ENCODE measurements at regions not wholly inside any gene's neighbourhood (a gene's known extent, or its start where the extent isn't known, plus 50 kb on each side); places are given as distances from the start of the nearest gene placed in this dataset.

DNA sequence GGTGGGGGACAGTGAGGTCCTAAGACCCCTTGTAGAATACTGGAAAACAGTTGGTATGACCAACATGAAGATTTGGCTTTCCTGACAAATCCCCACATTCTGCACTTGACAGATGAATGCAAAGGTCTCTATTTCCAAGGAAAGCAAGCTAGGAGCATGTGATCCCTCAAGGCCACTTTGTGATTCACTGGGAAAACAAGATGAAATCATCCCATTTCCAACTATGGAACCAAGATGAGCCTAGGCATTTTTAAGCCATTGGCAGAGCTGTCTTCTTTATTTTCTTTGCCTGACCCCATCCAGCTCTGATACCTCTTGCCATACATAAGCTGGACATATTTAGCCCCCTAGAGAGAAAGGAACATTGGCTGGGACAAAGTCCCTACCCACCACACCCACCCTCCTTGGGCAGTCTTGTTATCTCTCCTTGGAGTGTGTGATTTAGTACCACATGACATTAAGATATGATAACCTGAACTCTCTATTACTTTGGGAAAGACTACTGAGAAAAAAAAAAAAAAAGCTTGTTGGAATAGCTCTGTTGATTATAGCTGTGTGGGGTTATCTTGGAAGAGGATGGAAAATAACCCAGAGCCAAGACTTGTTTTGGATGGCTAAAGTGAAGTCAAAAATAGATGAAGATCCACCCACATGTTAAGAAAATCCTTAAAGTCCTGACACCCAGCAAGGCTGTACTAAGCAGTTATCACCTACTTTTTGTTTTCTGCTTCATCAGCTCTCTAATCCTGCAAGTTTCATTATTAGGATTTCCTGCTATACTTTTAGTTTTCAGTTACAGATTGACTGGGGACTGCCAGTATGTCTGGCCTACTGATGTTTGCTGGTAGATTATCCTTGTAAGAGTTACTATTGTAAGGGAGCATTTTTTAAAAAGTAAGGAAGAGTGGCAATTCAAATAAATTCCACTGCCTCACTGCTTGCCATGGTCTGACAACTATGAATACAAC lies 90.1 kb upstream of the PREP start:
- no peak for ATAC-seq
- intact Hi-C loops (cut with DNase I, micrococcal nuclease): no loop called here
- H3K4me1 ChIP-seq (ENCODE audit: low read depth): no peaks in the 10 kb centered on the region
- no peak for DNase-seq
- H3K9me3 ChIP-seq: no peaks in the 10 kb centered on the region
- H3K4me3 ChIP-seq: no peak overlapping the region
- TF ChIP-seq, protein P1, sequence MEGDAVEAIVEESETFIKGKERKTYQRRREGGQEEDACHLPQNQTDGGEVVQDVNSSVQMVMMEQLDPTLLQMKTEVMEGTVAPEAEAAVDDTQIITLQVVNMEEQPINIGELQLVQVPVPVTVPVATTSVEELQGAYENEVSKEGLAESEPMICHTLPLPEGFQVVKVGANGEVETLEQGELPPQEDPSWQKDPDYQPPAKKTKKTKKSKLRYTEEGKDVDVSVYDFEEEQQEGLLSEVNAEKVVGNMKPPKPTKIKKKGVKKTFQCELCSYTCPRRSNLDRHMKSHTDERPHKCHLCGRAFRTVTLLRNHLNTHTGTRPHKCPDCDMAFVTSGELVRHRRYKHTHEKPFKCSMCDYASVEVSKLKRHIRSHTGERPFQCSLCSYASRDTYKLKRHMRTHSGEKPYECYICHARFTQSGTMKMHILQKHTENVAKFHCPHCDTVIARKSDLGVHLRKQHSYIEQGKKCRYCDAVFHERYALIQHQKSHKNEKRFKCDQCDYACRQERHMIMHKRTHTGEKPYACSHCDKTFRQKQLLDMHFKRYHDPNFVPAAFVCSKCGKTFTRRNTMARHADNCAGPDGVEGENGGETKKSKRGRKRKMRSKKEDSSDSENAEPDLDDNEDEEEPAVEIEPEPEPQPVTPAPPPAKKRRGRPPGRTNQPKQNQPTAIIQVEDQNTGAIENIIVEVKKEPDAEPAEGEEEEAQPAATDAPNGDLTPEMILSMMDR (IDR thresholded peaks at IDR 0.05): no peak
- H3K36me3 ChIP-seq (ENCODE audit: low read depth): no peaks in the 10 kb centered on the region

DNA sequence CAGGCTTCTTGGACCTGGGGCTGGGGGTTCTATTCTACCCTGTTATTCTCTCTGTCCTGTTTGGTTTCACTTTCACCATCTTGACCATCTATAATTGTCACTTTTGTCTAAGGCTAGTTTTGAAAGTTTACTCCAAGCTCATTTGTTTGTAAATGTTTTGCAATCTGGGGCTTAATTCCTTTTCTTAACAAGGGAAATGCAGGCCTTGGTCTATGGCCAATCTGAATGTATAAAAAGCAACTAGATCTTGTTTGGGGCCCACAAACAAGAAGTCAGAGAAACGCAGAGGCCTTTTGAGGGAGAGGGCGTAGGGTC lies 86.3 kb upstream of the PREP start:
- no peak overlapping the region for H3K4me3 ChIP-seq
- no peaks in the 10 kb centered on the region for H3K9me3 ChIP-seq
- no peak for ATAC-seq
- no peak for DNase-seq
- intact Hi-C loops (cut with DNase I, micrococcal nuclease): no loop called here
- no peaks in the 10 kb centered on the region for H3K4me1 ChIP-seq (ENCODE audit: low read depth)
- H3K36me3 ChIP-seq (ENCODE audit: low read depth): no peaks in the 10 kb centered on the region
- TF ChIP-seq, protein P1 (IDR thresholded peaks at IDR 0.05): no peak

DNA sequence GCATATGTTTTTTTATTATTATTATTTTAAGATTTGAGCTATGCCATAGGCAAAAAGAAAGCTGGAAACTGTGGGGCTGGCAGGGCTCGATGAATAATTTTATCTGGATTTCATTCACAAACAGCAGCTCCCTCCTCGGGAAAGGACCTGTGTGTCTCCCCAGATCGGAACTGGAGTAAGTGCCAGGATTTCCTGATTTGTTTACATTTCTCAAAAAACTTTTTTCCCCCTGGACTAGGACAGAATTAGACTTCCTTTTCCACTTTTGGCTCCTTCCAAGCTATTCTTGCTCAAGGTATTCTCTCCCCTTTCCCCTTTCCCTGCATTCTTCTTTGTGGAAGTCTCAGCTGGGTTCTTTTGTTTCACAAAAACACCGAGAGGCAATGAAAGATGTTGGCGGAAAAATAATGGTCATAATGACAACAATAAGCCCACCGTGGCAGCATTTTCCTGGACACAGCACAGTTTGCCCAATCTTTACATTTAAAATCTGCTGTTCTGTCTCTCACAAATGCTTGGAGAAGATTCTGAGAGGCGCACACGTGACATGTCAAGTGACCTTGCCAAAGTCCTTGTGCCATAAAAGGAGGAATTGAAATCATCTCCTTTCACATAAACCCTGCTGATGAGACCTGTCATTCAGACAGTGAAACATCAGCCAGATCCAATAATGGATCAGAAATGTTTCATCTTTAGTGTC lies 85.8 kb upstream of the PREP start:
- ATAC-seq (no peak), DNase-seq (peak in 1 of 3 donors; percentile 20)
- Histone ChIP-seq H3K36me3 (ENCODE audit: low read depth) (no peaks in the 10 kb centered on the region), H3K9me3 (no peaks in the 10 kb centered on the region), H3K4me3 (no peak overlapping the region), H3K4me1 (ENCODE audit: low read depth) (no peaks in the 10 kb centered on the region)
- TF ChIP-seq, protein P1 (IDR thresholded peaks at IDR 0.05): no peak
- intact Hi-C loops (cut with DNase I, micrococcal nuclease): no loop called here

DNA sequence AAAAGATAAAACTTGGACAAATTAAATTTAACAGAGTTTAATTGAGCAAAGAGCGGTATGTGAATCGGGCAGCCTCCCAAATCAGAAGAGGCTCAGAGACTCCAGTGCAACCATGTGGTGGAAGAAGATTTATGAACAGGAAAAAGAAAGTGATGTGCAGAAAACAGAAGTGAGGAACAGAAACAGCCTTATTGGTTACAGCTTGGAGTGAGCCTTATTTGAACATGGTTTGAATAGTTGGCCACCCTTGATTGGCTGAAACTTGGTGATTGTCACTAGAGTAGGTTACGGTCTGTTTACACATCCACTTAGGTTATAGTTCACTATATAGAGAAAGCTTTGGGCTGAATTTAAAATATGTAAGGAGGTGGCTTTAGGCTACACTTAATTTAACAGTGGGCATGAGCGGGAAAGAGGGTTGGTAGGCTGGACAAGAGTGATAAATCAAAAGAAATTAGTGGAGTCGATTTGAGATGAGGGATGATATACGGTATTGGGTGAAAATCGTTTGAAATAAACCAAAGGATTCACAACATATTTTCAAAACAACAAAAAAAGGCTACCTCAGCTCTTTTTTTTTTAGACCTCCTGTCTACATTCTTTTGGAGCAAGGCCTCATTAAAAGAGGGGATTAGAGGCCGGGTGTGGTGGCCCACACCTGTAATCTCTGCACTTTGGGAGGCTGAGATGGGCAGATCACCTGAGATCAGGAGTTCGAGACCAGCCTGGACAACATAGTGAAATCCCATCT lies 84.3 kb upstream of the PREP start:
- Histone ChIP-seq H3K36me3 (ENCODE audit: low read depth) (no peaks in the 10 kb centered on the region), H3K4me1 (ENCODE audit: low read depth) (no peaks in the 10 kb centered on the region), H3K4me3 (no peak overlapping the region), H3K9me3 (no peaks in the 10 kb centered on the region)
- intact Hi-C loops (cut with DNase I, micrococcal nuclease): no loop called here
- ATAC-seq: no peak
- no peak for DNase-seq
- TF ChIP-seq, protein P1 (IDR thresholded peaks at IDR 0.05): no peak

DNA sequence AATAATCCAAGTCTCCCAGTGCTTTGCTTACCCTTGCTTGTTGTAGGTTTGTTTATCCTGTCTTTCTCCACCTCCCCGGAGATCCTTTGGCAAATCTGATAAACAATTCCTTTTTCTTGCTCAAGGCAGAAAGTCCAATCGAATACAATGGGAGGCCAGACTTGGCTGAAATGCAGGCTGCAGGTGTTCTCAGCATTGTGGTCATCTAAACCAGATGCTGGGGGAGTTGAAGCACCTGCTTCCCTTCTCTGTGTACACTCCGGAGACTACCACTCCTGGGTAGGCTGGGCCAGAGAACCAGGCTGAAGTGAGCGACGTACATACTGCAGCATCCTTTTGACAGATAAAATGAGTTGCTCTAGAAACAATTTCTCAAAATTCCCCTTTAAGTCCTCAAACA lies 82.6 kb upstream of the PREP start:
- intact Hi-C loops (cut with DNase I, micrococcal nuclease): no loop called here
- Histone ChIP-seq H3K4me1 (ENCODE audit: low read depth) (no peaks in the 10 kb centered on the region), H3K4me3 (no peak overlapping the region), H3K9me3 (no peaks in the 10 kb centered on the region), H3K36me3 (ENCODE audit: low read depth) (no peaks in the 10 kb centered on the region)
- TF ChIP-seq, protein P1 (IDR thresholded peaks at IDR 0.05): no peak
- peak in 2 of 3 donors; percentile 14 to 27 for DNase-seq
- peak; percentile 59 for ATAC-seq

Data from mucosa of descending colon (tissue), 3 donors.